HG03439 (cell line): ENCODE measurements at regions not wholly inside any gene's neighbourhood (a gene's known extent, or its start where the extent isn't known, plus 50 kb on each side); places are given as distances from the start of the nearest gene placed in this dataset.
"Not testable (repeated sequence)": the region's sequence is repeated elsewhere in the genome, so short reads cannot be mapped to it uniquely, and the experiment has no call there.

Source experiments
- ATAC-seq: cut with Tn5 transposase; IDR thresholded peaks from one replicate; pipeline ENCODE4 v1.9.1; 2021; ENCODE audit warnings: mild to moderate bottlenecking, moderate library complexity; ENCODE audit not compliant: unreplicated experiment

GRCh38 chr3:69648126-69648525 lies 91.1 kb upstream of the MITF start:
- no peak for ATAC-seq

- ATAC-seq = no peak
Observed at GRCh38 chr3:69647511-69648110, 91.7 kb upstream of the MITF start.

GRCh38 chr3:69647081-69647480 lies 92.2 kb upstream of the MITF start:
- ATAC-seq = no peak

- no peak for ATAC-seq
Observed at GRCh38 chr3:69646287-69647067, 92.8 kb upstream of the MITF start.

GRCh38 chr3:69642606-69643005 lies 96.7 kb upstream of the MITF start:
- ATAC-seq = no peak

- no peak for ATAC-seq
Observed at GRCh38 chr3:69639851-69640250, 99.4 kb upstream of the MITF start.

GRCh38 chr3:69628951-69629350 lies 110.3 kb upstream of the MITF start:
- no peak for ATAC-seq

- no peak for ATAC-seq
Observed at GRCh38 chr3:69613286-69613685, 126.0 kb upstream of the MITF start.

- ATAC-seq = no peak
Observed at GRCh38 chr3:69612791-69613190, 126.5 kb upstream of the MITF start.

GRCh38 chr3:69609566-69609965 lies 129.7 kb upstream of the MITF start:
- not testable (repeated sequence) for ATAC-seq

- no peak for ATAC-seq
Observed at GRCh38 chr3:69607466-69608305, 131.6 kb upstream of the MITF start.

- ATAC-seq = no peak
Observed at GRCh38 chr3:69605867-69606266, 133.4 kb upstream of the MITF start.

GRCh38 chr3:69604735-69605450 lies 134.4 kb upstream of the MITF start:
- no peak for ATAC-seq

GRCh38 chr3:69602112-69602511 lies 137.2 kb upstream of the MITF start:
- ATAC-seq = no peak

GRCh38 chr3:69594286-69594685 lies 145.0 kb upstream of the MITF start:
- ATAC-seq = no peak

- ATAC-seq = no peak
Observed at GRCh38 chr3:69591164-69591736, 148.0 kb upstream of the MITF start.

GRCh38 chr3:69590111-69590510 lies 149.2 kb upstream of the MITF start:
- no peak for ATAC-seq

GRCh38 chr3:69588170-69588569 lies 151.1 kb upstream of the MITF start:
- ATAC-seq = no peak

- ATAC-seq = no peak
Observed at GRCh38 chr3:69585472-69585871, 153.8 kb upstream of the MITF start.

GRCh38 chr3:69582044-69582443 lies 157.2 kb upstream of the MITF start:
- no peak for ATAC-seq
